ENCODE measurements at regions not wholly inside any gene's neighbourhood (a gene's known extent, or its start where the extent isn't known, plus 50 kb on each side); places are given as distances from the start of the nearest gene placed in this dataset.
"Not testable (repeated sequence)": the region's sequence is repeated elsewhere in the genome, so short reads cannot be mapped to it uniquely, and the experiment has no call there.

DNA sequence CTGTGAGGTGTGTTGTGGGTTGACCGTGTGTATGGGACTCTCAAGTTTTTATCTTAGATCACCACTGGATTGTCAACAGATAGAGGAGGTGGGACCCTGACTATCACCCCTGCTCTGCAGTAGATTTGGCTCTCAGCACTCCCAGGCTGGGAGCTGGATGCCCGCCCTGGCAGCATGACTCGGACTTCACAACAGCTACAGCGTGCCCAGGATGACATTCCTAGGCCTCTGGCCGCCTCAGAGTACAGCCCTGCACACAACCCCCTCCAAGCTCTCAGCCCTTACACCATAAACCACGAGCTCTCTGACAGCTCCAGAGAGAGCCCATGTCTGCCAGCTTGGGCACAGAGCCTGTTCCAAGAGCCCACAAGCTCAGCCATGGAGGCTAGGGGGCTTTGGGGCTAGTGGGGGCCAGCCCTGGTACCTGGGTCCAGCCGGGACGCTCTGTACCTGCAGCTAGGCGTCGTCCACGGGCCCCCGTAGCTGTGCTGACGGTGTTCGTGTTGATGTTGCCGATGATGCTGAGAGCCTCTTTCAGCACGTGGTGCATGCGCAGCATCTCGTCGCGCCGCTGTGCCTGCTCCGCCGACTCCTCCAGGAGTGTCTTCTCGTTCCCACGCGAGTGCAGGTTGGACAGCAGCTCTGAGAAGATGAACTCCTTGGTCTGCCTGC is 66.1 kb upstream of the LYSMD4 start:
- TF ChIP-seq, protein P1, sequence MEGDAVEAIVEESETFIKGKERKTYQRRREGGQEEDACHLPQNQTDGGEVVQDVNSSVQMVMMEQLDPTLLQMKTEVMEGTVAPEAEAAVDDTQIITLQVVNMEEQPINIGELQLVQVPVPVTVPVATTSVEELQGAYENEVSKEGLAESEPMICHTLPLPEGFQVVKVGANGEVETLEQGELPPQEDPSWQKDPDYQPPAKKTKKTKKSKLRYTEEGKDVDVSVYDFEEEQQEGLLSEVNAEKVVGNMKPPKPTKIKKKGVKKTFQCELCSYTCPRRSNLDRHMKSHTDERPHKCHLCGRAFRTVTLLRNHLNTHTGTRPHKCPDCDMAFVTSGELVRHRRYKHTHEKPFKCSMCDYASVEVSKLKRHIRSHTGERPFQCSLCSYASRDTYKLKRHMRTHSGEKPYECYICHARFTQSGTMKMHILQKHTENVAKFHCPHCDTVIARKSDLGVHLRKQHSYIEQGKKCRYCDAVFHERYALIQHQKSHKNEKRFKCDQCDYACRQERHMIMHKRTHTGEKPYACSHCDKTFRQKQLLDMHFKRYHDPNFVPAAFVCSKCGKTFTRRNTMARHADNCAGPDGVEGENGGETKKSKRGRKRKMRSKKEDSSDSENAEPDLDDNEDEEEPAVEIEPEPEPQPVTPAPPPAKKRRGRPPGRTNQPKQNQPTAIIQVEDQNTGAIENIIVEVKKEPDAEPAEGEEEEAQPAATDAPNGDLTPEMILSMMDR (conservative IDR thresholded peaks at IDR 0.05; ENCODE audit: low read length) = not testable (repeated sequence)
- TF ChIP-seq EZH2phosphoT487 (IDR thresholded peaks at IDR 0.05; ENCODE audit: borderline replicate concordance, low read depth, low read length) = not testable (repeated sequence)

All from OCI-LY7 (cell line).